HG03066 (cell line): ENCODE measurements at regions not wholly inside any gene's neighbourhood (a gene's known extent, or its start where the extent isn't known, plus 50 kb on each side); places are given as distances from the start of the nearest gene placed in this dataset.
"Not testable (repeated sequence)": the region's sequence is repeated elsewhere in the genome, so short reads cannot be mapped to it uniquely, and the experiment has no call there.

Source experiments
- ATAC-seq: cut with Tn5 transposase; IDR thresholded peaks from one replicate; pipeline ENCODE4 v1.9.1; 2021; ENCODE audit warnings: low read depth; ENCODE audit not compliant: unreplicated experiment

- no peak for ATAC-seq
Measured at GRCh38 chr6:103504501-103505154, 1355.1 kb downstream of the HACE1 start.

GRCh38 chr6:103496588-103496987 is 1363.1 kb downstream of the HACE1 start:
- not testable (repeated sequence) for ATAC-seq

- ATAC-seq = no peak
Measured at GRCh38 chr6:103456652-103457051, 1403.1 kb downstream of the HACE1 start.

- no peak for ATAC-seq
Measured at GRCh38 chr6:103455275-103455674, 1404.4 kb downstream of the HACE1 start.

- ATAC-seq = no peak
Measured at GRCh38 chr6:103409475-103409874, 1450.2 kb downstream of the HACE1 start.

GRCh38 chr6:103405321-103405720 is 1454.4 kb downstream of the HACE1 start:
- no peak for ATAC-seq

- ATAC-seq = no peak
Measured at GRCh38 chr6:103404799-103405198, 1454.9 kb downstream of the HACE1 start.

- ATAC-seq = no peak
Measured at GRCh38 chr6:103396768-103397167, 1463.0 kb downstream of the HACE1 start.

GRCh38 chr6:103379272-103379671 is 1480.4 kb downstream of the HACE1 start:
- no peak for ATAC-seq

- ATAC-seq = no peak
Measured at GRCh38 chr6:103367212-103367611, 1492.5 kb downstream of the HACE1 start.

GRCh38 chr6:103356531-103356930 is 1503.2 kb downstream of the HACE1 start:
- no peak for ATAC-seq

GRCh38 chr6:103344554-103345163 is 1515.1 kb downstream of the HACE1 start:
- no peak for ATAC-seq

- ATAC-seq = no peak
Measured at GRCh38 chr6:103335412-103335811, 1524.3 kb downstream of the HACE1 start.

- no peak for ATAC-seq
Measured at GRCh38 chr6:103326760-103327757, 1532.7 kb downstream of the HACE1 start.

- no peak for ATAC-seq
Measured at GRCh38 chr6:103313432-103313831, 1546.3 kb downstream of the HACE1 start.

- not testable (repeated sequence) for ATAC-seq
Measured at GRCh38 chr6:103294376-103294775, 1565.3 kb downstream of the HACE1 start.

- ATAC-seq = no peak
Measured at GRCh38 chr6:103284835-103285234, 1574.9 kb downstream of the HACE1 start.

- no peak for ATAC-seq
Measured at GRCh38 chr6:103280417-103280816, 1579.3 kb downstream of the HACE1 start.

- no peak for ATAC-seq
Measured at GRCh38 chr6:103277936-103278335, 1581.8 kb downstream of the HACE1 start.

- ATAC-seq = no peak
Measured at GRCh38 chr6:103273048-103273447, 1586.7 kb downstream of the HACE1 start.

GRCh38 chr6:103269581-103269980 is 1590.1 kb downstream of the HACE1 start:
- no peak for ATAC-seq
